HG03159 (cell line): ENCODE measurements at regions not wholly inside any gene's neighbourhood (a gene's known extent, or its start where the extent isn't known, plus 50 kb on each side); places are given as distances from the start of the nearest gene placed in this dataset.

Experiments used
- ATAC-seq: cut with Tn5 transposase; IDR thresholded peaks from one replicate; pipeline ENCODE4 v1.9.1; 2021; ENCODE audit warnings: mild to moderate bottlenecking, moderate library complexity; ENCODE audit not compliant: unreplicated experiment

GRCh38 chr4:185892165-185892564 is 80.2 kb upstream of the SORBS2 start:
- no peak for ATAC-seq

GRCh38 chr4:185893500-185893899 is 81.5 kb upstream of the SORBS2 start:
- no peak for ATAC-seq

- no peak for ATAC-seq
Observed at GRCh38 chr4:185894481-185894880, 82.5 kb upstream of the SORBS2 start.

- ATAC-seq = no peak
Observed at GRCh38 chr4:185895351-185895750, 83.4 kb upstream of the SORBS2 start.

DNA sequence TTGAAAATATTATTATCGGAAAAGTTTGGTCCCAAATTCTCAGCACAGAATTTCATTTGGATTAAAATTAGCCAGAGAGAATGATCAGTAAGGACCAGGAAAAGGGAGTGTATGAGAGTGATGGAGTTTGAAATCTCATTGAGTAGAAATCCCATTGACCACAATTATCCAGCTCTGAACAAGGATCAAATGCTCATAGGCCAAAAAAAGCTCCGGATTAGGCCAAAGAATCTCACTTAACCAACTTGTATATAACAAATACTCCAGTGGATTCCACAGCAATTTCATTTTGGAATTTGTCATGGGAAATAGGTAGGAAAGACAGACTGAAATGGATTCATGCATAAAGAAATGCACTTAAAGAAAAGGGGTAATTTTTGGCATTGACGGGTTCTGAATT is 83.9 kb upstream of the SORBS2 start:
- ATAC-seq = no peak

DNA sequence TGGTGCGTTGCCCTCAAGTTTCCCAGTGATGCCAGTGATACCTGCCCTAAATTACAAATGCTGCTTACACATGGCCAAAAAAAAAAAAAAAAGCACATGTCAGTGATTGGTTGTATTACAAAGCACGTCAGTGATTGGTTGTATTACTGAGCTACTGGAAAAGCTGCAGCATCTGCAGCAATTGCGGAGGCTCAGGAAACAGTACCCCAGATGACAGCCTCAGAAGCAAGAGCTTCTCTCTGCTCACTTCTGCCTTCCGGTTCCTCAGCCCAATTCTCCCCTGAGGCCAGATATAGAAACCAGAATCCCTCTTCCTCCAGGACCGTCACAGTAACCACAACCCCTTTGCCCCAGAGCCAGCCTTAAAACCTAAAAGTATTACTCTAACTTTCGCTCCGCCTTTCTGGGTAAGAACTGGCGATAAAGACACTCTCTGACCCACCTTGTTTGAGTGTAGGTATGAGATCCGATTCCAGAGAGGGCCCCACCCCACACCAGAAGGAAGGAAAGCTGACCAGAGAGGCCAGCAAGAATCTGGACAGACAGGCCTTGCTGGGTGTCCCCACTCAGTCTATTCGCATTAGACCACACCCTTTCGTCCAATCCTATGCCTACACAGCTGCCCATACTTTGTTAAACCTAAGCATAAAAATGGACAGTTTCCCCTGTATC is 85.0 kb upstream of the SORBS2 start:
- ATAC-seq = no peak

DNA sequence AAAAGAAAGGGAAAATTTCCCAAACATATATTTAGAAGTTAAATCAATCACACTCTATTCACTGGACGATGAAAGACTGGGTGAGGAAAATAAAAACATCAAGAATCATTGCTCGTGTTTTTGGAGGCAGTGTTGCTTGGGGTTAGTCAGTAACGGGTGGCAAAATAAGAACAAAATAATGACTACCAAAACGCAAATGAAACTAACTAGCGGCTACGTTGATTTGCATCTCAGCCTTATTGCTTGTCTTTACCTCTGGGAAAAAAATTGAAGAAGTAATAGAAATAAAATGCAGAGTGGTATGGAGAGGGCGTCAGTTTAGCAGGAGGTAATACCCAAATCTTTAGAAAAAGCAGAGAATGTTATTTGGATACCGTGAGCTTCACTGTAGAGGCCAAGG is 86.4 kb upstream of the SORBS2 start:
- ATAC-seq = no peak

DNA sequence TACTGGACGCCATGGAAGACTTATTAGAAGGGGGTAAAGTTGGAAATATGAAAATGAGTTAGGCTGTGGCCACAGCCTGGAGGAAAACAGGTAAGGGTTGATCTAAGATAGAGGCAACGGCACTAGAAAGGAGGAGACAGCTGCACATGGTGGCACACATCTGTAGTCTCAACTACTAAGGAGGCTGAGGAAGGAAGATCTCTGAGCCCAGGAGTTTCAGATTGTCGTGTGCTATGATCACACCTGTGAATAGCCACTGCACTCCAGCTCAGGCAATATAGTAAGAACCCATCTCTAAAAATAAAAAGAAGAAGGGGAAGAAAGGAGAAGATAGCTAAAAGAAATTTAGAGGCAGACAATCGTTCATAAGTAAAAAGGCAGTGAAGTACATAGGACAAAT is 87.8 kb upstream of the SORBS2 start:
- no peak for ATAC-seq

DNA sequence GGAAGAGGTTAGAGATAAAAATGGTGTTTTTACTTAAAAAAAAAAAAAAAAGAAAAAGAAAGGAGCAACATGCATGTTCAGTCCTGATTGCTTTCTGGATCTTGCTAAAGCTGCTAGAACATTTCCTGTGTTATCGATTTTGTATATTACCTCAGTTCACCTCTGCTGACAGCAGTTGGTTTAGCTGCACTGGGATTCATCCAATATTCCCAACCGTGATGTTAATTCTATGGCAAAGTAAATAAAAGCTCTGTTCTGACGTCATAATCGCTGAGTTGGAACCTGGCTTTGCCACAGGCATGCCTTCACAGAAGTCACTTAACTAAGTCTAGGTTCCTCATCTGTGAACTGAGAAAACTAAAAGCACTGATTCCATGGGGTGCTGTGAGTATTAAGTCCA is 90.7 kb upstream of the SORBS2 start:
- ATAC-seq = no peak

GRCh38 chr4:185903205-185903604 is 91.2 kb upstream of the SORBS2 start:
- no peak for ATAC-seq

- ATAC-seq = no peak
Observed at GRCh38 chr4:185904381-185904780, 92.4 kb upstream of the SORBS2 start.

GRCh38 chr4:185909972-185910371 is 98.0 kb upstream of the SORBS2 start:
- no peak for ATAC-seq

GRCh38 chr4:185911556-185912064 is 99.6 kb upstream of the SORBS2 start:
- no peak for ATAC-seq

- ATAC-seq = no peak
Observed at GRCh38 chr4:185912779-185913178, 100.8 kb upstream of the SORBS2 start.

DNA sequence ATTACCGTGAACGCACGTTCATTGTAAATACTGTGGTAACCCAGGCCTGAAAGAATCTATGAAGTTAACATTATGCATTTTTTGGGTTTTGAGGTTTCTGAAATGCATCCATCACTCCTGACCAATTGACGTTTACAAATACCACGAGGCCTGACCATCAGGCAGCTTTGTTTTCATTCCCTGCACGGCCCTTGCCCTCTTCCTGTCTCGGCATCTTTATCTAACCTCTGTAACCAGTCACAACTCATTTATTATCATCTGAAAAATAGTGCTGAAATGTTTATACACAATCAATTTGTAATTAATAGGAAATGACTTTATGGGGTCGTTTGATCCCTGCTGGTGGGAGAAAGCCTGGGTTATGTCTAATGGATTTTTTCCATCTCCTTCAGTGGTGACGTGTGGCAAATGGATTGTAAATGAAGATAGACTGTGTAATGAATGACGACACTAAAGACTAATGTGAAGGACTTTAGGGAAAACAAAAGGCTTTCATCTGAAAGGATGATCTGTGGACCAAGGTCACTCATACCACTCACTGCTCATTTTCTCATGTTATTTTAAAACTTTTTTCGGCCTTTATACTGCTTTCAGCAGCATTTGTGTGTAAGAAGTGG is 102.7 kb upstream of the SORBS2 start:
- no peak for ATAC-seq

DNA sequence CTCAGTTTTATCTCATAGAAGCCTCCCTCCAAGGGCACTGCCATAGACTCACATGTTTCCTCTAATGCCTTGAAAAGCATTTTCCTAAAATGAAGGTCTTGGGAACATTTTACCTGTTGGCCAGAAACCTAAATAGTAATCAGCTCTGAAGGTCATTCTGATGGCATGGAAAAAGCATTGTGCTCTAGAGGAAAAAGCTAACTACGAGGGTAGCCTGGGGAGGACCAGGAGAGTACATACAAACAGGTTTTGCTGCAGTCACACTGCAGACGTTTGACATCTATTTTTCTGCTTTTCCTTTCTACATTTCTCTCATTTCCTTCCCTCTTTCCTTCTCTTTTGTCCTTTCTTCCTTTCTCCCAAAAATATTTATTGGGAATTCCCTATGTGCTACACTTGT is 103.3 kb upstream of the SORBS2 start:
- ATAC-seq = no peak

DNA sequence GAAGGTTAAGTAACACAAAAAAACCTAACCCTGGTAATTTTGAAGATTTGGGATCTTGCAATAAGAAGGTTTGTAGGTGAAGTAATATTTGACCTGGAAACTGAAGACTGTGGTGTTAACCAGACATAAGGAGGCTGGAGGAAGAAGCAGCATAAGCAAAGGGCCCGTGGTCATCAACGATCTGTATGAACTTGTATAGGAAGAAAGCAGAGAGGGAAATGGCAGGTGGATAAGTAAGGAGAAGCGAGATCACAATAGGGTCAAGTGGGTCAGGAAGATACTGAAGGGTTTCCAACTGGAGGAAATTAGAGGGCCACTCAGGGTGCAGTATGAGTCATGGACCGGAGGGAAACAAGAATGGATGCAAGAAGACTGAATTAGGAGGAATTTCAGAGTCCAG is 103.8 kb upstream of the SORBS2 start:
- no peak for ATAC-seq

- ATAC-seq = no peak
Observed at GRCh38 chr4:185916231-185916630, 104.2 kb upstream of the SORBS2 start.

DNA sequence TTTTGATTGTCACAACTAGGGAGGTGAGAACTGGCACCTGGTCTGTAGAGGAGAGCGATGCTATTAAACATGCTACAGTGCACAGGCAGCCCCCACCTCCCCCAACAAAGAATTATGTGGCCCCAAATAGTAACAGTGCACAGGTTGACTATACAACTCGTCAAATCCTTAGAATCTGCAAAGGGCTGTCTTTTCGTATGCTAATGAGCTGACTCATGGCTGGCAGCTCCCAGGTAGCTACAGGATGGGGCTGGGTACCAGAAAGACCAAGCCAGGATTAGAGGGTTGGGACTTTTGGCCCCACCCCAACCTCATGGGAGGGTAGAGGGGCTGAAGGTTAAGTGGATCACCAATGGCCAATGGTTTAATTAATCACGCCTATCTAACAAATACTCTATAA is 104.7 kb upstream of the SORBS2 start:
- ATAC-seq = no peak

GRCh38 chr4:185919107-185919506 is 107.1 kb upstream of the SORBS2 start:
- ATAC-seq = no peak

- no peak for ATAC-seq
Observed at GRCh38 chr4:185920171-185920570, 108.2 kb upstream of the SORBS2 start.

GRCh38 chr4:185920691-185921260 is 108.8 kb upstream of the SORBS2 start:
- no peak for ATAC-seq
